Panc1 (cell line): ENCODE measurements at regions not wholly inside any gene's neighbourhood (a gene's known extent, or its start where the extent isn't known, plus 50 kb on each side); places are given as distances from the start of the nearest gene placed in this dataset.

Source experiments
- ATAC-seq: fragments of 200-7000 bp; cut with Tn5 transposase; 2 replicates; pipeline ENCODE4 v1.9.1; 2020; ENCODE audit warnings: mild to moderate bottlenecking, moderate library complexity
- BruUV-seq: library from RNA; stranded (reverse); fragments of 400-500 nt; replicated peaks from 2 replicates; lab custom pipeline; 2021; lab: Mats Ljungman, UMichigan
- CTCF ChIA-PET: fragments of 300-600 bp; sonication (Branson Sonifier 250); formaldehyde crosslinking; loops from one replicate; lab custom pipeline; 2022; ENCODE audit warnings: antibody characterized with exemption; lab: Charles Lee
- POLR2A ChIA-PET: fragments of 300-600 bp; sonication (Branson Sonifier 250); formaldehyde crosslinking; loops from one replicate; lab custom pipeline; 2022; ENCODE audit warnings: antibody characterized with exemption; lab: Charles Lee
- DNase-seq: peaks from one replicate; pipeline ENCODE4 v3.0.0-alpha.2; 2010; ENCODE audit warnings: low read depth, low spot score
- H3K27ac ChIP-seq: 2 replicates; pipeline ENCODE4 v1.5.1; 2011; ENCODE audit warnings: mild to moderate bottlenecking, low read length, inconsistent platforms
- H3K27me3 ChIP-seq: fragments of 200-500 bp; sonication (Bioruptor generic); 2 replicates; pipeline ENCODE4 v1.6.0; 2014; ENCODE audit warnings: low read length, inconsistent platforms; ENCODE audit not compliant: control insufficient read depth, insufficient read depth
- H3K36me3 ChIP-seq: fragments of 200-500 bp; sonication (Bioruptor generic); 2 replicates; pipeline ENCODE4 v1.5.1; 2014; ENCODE audit warnings: inconsistent platforms, mild to moderate bottlenecking, low read length, moderate library complexity; ENCODE audit not compliant: control insufficient read depth, insufficient read depth
- H3K4me1 ChIP-seq: 2 replicates; pipeline ENCODE4 v1.5.1; 2011; ENCODE audit warnings: inconsistent platforms, mild to moderate bottlenecking, low read length, moderate library complexity; ENCODE audit not compliant: control insufficient read depth, insufficient read depth
- H3K4me3 ChIP-seq, 2 experiments: 2 replicates each; pipeline ENCODE4 v1.5.1; 2011 to 2012; ENCODE audit warnings: low read depth in 2 of 2, low read length in 2 of 2, mild to moderate bottlenecking in 2 of 2, inconsistent platforms in 1 of 2, moderate library complexity in 1 of 2
- H3K9me3 ChIP-seq: fragments of 200-500 bp; sonication (Bioruptor generic); 2 replicates; pipeline ENCODE4 v1.5.1; 2014; ENCODE audit warnings: low read depth, mild to moderate bottlenecking, inconsistent platforms, low read length, moderate library complexity; ENCODE audit not compliant: control insufficient read depth, insufficient read depth
- CTCF ChIP-seq: fragments of 450-650 bp; IDR thresholded peaks from 2 replicates; pipeline ENCODE4 v1.5.1; 2017; ENCODE audit warnings: mild to moderate bottlenecking
- POLR2AphosphoS5 ChIP-seq: IDR thresholded peaks from 2 replicates; pipeline ENCODE4 v1.6.1; 2012; ENCODE audit warnings: mild to moderate bottlenecking, low read depth, low read length, moderate library complexity
- REST ChIP-seq, 2 experiments: IDR thresholded peaks; 2 replicates each; pipeline ENCODE4 v1.6.1; 2011 to 2012; ENCODE audit warnings: low read depth in 2 of 2, control low read depth in 1 of 2, low read length in 1 of 2, mild to moderate bottlenecking in 1 of 2, moderate library complexity in 1 of 2; ENCODE audit not compliant: insufficient read depth in 1 of 2
- SIN3A ChIP-seq: IDR thresholded peaks from 2 replicates; pipeline ENCODE4 v1.6.1; 2012; ENCODE audit warnings: low read depth, mild to moderate bottlenecking, low read length, moderate library complexity, borderline replicate concordance; ENCODE audit not compliant: insufficient read depth
- TCF7L2 ChIP-seq: IDR thresholded peaks from 2 replicates; pipeline ENCODE4 v1.6.1; 2011; ENCODE audit warnings: mild to moderate bottlenecking, low read depth, low read length, inconsistent platforms
- in situ Hi-C: cut with HindIII; loops from 2 replicates; pipeline ENCODE4 v1.10.0; 2016; ENCODE audit warnings: low sequenced_read_pairs, low pct_unique_long_range_greater_than_20kb
- intact Hi-C: fragments of 100-400 bp; cut with micrococcal nuclease; formaldehyde crosslinking; loops from one replicate; pipeline ENCODE4 v1.10.0; 2022; ENCODE audit not compliant: unreplicated experiment

GRCh38 chr20:39576771-39577170, 614.6 kb downstream of the DHX35 start:
- ChIA-PET POLR2A (no interaction called here), CTCF (no interaction called here)
- Histone ChIP-seq H3K4me3 (no peak overlapping the region), H3K27me3 (no peaks in the 10 kb centered on the region), H3K36me3 (no peaks in the 10 kb centered on the region), H3K4me1 (no peaks in the 10 kb centered on the region), H3K9me3 (no peaks in the 10 kb centered on the region), H3K27ac (no peak overlapping the region)
- ATAC-seq (no peak), DNase-seq (no peak)
- intact Hi-C loops, result no loop called here
- no TSS peak for BruUV-seq
- TF ChIP-seq TCF7L2, result no peak
- no peak for TF ChIP-seq REST (IDR thresholded peaks at IDR 0.05; ENCODE audit: insufficient read depth in 1 of 2, low read depth in 2 of 2, low read length in 1 of 2)
- no peak for TF ChIP-seq POLR2AphosphoS5
- TF ChIP-seq CTCF, result no peak
- TF ChIP-seq SIN3A, result no peak
- in situ Hi-C loops, result no loop called here

DNA sequence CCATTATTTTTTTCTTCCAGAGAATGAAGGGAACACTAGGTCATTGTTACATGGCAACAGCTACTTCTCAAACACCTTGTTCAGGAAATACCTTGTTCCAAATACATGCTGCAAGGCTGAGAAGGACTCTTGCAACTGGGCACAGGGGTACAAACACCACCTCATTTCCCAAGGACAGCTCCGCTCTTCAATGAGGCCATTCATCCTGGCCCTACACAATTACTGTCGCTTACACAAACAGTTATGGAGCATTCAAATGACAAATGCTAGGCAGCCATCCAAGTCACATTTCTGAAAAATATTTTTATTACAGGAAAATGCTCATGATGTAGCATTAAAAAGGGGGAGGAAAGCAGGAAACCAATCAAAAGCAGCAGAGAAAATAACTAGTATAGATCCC, 611.9 kb downstream of the DHX35 start:
- intact Hi-C loops, result no loop called here
- no peak overlapping the region for H3K27ac ChIP-seq
- TF ChIP-seq SIN3A (no peak), REST (IDR thresholded peaks at IDR 0.05; ENCODE audit: insufficient read depth in 1 of 2, low read depth in 2 of 2, low read length in 1 of 2) (no peak), POLR2AphosphoS5 (no peak), TCF7L2 (no peak)

More for the DNA sequence above, 611.9 kb downstream of the DHX35 start:
- no peaks in the 10 kb centered on the region for H3K36me3 ChIP-seq
- POLR2A ChIA-PET, result no interaction called here
- ATAC-seq, result no peak
- H3K27me3 ChIP-seq, result no peaks in the 10 kb centered on the region
- no peaks in the 10 kb centered on the region for H3K4me1 ChIP-seq
- H3K4me3 ChIP-seq, result no peak overlapping the region
- DNase-seq, result no peak
- BruUV-seq, result no TSS peak
- CTCF ChIA-PET, result no interaction called here
- in situ Hi-C loops, result no loop called here
- H3K9me3 ChIP-seq, result no peaks in the 10 kb centered on the region
